ENCODE measurements at regions not wholly inside any gene's neighbourhood (a gene's known extent, or its start where the extent isn't known, plus 50 kb on each side); places are given as distances from the start of the nearest gene placed in this dataset.
A peak's percentile ranks its signal among the peaks of the same experiment; 100 is the strongest.

DNA sequence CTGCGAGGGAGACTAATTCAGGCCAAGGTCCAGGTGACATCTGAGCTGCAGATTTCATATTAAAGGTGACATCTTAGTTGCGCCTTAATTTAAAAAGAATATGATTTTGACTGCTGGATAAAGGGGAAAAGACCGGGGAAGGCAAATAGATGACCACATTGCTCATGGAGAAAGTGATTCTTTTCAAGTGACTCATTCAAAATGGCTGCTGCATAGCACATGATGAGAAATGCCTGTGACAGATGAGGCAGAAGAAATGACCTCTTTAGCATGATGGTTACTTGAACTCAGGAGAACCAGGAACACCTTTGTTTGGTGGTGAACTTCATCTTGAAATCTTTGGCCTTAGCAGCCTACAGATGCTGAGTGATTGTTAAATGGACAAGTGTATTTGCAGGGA lies 385.8 kb upstream of the TRIB2 start:
- DNase-seq (ENCODE audit: low read depth): peak; percentile 51
- TF ChIP-seq, protein P1, sequence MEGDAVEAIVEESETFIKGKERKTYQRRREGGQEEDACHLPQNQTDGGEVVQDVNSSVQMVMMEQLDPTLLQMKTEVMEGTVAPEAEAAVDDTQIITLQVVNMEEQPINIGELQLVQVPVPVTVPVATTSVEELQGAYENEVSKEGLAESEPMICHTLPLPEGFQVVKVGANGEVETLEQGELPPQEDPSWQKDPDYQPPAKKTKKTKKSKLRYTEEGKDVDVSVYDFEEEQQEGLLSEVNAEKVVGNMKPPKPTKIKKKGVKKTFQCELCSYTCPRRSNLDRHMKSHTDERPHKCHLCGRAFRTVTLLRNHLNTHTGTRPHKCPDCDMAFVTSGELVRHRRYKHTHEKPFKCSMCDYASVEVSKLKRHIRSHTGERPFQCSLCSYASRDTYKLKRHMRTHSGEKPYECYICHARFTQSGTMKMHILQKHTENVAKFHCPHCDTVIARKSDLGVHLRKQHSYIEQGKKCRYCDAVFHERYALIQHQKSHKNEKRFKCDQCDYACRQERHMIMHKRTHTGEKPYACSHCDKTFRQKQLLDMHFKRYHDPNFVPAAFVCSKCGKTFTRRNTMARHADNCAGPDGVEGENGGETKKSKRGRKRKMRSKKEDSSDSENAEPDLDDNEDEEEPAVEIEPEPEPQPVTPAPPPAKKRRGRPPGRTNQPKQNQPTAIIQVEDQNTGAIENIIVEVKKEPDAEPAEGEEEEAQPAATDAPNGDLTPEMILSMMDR (conservative IDR thresholded peaks at IDR 0.05; ENCODE audit: low read depth, low read length): no peak
- H3K4me3 ChIP-seq (ENCODE audit: low read length): no peak overlapping the region

DNA sequence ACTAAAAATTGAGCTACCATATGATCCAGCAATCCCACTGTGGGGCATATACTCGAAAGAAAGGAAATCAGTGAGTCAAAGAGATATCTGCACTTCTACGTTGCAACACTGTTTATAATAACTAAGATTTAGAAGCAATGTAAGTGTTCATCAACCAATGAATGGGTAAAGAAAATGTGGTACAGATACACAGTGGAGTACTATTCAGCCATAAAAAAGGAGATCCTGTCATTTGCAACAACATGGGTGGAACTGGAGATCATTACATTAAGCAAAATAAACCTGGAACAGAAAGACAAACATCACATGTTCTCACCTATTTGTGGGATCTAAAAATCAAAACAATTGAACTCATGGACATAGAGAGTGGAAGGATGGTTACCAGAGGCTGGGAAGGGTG lies 385.0 kb upstream of the TRIB2 start:
- no peak overlapping the region for H3K4me3 ChIP-seq (ENCODE audit: low read length)
- TF ChIP-seq, protein P1 (conservative IDR thresholded peaks at IDR 0.05; ENCODE audit: low read depth, low read length): no peak
- no peak for DNase-seq (ENCODE audit: low read depth)

DNA sequence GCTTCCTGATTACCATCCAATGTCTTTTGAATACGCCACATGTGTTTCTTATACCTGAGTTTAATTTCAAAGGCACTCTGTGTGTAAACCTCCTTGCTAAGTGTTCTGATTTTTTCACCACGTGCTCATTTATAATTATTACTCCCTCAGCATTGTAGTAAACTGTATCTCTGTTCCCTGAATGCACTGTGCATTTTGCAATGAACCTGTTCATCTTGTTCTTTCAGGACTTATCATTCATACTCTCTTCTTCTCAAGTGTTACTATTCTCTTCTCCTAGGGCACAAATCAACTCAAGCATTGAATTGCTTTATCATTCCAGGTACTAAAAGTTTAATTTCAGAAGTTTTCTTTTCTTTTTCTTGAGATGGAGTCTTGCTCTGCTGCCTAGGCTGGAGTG lies 383.4 kb upstream of the TRIB2 start:
- no peak overlapping the region for H3K4me3 ChIP-seq (ENCODE audit: low read length)
- no peak for DNase-seq (ENCODE audit: low read depth)
- TF ChIP-seq, protein P1 (conservative IDR thresholded peaks at IDR 0.05; ENCODE audit: low read depth, low read length): no peak

DNA sequence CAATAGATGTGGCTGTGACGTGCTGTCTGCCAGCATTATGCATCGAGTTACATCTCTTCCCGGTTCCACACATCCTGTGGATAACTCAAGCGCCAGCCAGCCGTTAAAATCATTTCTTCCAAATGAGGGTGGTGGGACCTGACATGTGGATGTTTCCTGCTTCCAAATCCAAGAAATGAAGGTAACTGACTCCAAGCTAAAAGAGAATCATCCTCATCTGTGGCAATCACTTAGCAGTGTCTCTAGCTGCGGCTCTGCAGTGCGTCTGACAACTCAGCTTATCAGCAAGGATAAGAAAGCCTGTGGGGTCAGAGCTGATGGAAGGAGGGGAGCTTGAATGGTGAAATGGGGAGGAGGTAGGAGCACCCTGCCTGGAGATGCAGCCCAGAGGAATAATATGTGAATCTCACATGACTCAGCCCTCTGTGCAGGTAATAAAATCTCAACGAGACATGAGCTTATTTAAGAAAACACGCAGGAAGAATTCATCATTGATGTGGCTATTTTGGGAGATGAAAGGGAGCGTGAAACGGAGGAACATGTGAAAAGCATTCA lies 382.2 kb upstream of the TRIB2 start:
- no peak for DNase-seq (ENCODE audit: low read depth)
- TF ChIP-seq, protein P1 (conservative IDR thresholded peaks at IDR 0.05; ENCODE audit: low read depth, low read length): no peak

DNA sequence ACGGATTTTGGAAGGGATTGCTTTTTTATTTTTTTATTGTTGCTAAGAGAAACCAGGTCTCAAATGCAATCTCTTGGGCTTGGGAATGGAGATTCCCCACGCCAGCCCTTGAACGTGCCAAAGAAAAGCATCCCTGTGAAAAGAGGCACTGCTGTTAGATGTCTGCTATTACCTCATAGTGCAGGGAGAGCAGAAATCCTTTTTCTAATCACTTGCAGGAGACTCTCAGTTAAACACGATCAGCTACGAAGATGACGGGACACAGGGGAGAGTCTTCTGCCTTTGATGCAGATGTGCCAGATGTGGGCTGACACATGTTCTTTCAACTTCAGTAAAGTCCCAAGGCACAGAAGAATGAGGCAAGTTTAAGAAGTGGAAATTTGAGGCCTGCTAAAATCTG lies 381.6 kb upstream of the TRIB2 start:
- TF ChIP-seq, protein P1 (conservative IDR thresholded peaks at IDR 0.05; ENCODE audit: low read depth, low read length): no peak
- no peak for DNase-seq (ENCODE audit: low read depth)
- H3K4me3 ChIP-seq (ENCODE audit: low read length): no peak overlapping the region

More for the DNA sequence above, 382.2 kb upstream of the TRIB2 start:
- no peak overlapping the region for H3K4me3 ChIP-seq (ENCODE audit: low read length)

DNA sequence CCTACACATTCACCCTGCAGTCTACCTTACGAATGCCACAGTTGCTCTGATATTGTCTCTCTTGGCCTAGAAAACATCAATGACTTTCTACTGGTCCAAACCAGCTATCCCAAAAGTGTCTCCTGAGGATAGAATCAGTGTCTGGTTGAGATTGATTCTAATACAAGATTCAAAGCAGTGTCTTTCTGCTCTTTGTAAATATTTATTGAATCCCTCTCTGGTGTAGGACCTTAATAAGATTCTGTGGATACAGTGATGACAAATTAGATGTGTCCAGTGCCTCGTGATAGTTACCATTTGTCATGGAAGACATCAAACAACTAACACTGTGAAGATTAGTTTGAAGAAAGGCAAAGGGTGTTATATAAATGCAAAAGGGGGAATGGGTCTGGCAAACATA lies 380.7 kb upstream of the TRIB2 start:
- DNase-seq (ENCODE audit: low read depth): no peak
- H3K4me3 ChIP-seq (ENCODE audit: low read length): no peak overlapping the region
- TF ChIP-seq, protein P1 (conservative IDR thresholded peaks at IDR 0.05; ENCODE audit: low read depth, low read length): no peak

DNA sequence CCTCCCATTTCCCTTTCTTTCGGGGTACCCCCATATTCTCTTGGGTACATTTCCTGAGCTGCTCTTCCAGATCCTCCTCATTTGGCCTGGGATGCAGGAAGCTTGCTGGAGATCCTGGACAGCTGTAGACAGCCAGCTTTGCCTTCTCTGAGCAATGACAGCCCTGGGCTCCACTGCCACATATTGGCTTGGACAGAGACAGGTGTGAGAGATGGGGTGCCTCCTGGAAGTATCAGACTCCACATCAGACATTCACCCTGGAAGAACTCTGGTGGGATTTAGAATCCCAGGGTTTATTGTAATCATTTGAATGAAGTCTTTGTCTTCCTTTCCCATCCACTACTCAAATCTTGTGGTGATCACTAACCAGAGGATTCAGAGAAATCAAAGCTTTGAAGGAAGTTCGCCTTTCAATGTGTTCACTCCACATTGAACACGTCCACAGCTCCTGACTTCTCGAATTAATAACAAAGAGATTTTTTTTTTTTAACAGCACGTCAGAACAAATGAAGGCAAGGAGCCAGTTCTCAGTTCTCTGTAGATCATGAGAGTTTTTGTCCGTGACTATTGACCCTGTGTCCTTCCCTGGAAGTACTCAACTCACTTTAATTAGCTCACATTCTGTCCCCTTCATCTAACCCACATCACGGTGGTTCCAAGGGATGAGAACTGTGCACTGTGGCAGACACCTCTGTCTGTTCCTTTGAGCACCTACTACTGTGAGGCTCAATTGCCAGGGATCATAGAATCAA lies 377.6 kb upstream of the TRIB2 start:
- no peak overlapping the region for H3K4me3 ChIP-seq (ENCODE audit: low read length)
- DNase-seq (ENCODE audit: low read depth): no peak
- TF ChIP-seq, protein P1 (conservative IDR thresholded peaks at IDR 0.05; ENCODE audit: low read depth, low read length): no peak
